ENCODE measurements at regions not wholly inside any gene's neighbourhood (a gene's known extent, or its start where the extent isn't known, plus 50 kb on each side); places are given as distances from the start of the nearest gene placed in this dataset.

DNA sequence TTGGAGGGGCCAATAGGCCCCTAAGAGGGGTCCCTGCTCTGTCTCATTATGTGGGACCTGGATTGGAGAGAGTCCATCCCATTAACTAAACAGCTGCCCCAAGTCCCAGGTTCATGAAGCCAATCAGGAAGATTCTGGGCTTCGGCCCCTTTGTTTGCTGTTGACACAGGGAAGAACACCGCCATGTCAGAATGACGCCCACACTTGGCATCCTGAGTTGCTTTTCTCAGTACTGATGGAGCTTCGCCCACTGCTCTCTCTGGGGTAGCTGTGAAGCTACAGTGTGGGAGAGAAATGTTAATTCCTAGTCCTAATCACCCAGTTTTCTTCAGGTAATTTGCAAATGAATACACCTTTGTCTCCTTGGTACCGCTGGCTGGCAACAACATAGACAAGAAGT lies 264.7 kb downstream of the GLRX3 start:
- no peaks in the 10 kb centered on the region for H3K4me1 ChIP-seq
- no peak overlapping the region for H3K27ac ChIP-seq
- H3K4me3 ChIP-seq = no peak overlapping the region
- no peak for ATAC-seq
- H3K36me3 ChIP-seq = no peaks in the 10 kb centered on the region
- H3K27me3 ChIP-seq = peaks cover 0 to 17% (median 0%) of the 10 kb centered on the region in 9 donors
- no peak for DNase-seq
- intact Hi-C loops (cut with DNase I) = no loop called here
- TF ChIP-seq POLR2A (IDR thresholded peaks at IDR 0.05) = no peak
- TF ChIP-seq, protein P1, sequence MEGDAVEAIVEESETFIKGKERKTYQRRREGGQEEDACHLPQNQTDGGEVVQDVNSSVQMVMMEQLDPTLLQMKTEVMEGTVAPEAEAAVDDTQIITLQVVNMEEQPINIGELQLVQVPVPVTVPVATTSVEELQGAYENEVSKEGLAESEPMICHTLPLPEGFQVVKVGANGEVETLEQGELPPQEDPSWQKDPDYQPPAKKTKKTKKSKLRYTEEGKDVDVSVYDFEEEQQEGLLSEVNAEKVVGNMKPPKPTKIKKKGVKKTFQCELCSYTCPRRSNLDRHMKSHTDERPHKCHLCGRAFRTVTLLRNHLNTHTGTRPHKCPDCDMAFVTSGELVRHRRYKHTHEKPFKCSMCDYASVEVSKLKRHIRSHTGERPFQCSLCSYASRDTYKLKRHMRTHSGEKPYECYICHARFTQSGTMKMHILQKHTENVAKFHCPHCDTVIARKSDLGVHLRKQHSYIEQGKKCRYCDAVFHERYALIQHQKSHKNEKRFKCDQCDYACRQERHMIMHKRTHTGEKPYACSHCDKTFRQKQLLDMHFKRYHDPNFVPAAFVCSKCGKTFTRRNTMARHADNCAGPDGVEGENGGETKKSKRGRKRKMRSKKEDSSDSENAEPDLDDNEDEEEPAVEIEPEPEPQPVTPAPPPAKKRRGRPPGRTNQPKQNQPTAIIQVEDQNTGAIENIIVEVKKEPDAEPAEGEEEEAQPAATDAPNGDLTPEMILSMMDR (IDR thresholded peaks at IDR 0.05) = no peak
- peaks cover 0 to 16% (median 10%) of the 10 kb centered on the region in 12 donors for H3K9me3 ChIP-seq
- WGBS, 4 donors = 71 to 80% (median 76%) methylated on average over 5 of the region's 5 CpGs

DNA sequence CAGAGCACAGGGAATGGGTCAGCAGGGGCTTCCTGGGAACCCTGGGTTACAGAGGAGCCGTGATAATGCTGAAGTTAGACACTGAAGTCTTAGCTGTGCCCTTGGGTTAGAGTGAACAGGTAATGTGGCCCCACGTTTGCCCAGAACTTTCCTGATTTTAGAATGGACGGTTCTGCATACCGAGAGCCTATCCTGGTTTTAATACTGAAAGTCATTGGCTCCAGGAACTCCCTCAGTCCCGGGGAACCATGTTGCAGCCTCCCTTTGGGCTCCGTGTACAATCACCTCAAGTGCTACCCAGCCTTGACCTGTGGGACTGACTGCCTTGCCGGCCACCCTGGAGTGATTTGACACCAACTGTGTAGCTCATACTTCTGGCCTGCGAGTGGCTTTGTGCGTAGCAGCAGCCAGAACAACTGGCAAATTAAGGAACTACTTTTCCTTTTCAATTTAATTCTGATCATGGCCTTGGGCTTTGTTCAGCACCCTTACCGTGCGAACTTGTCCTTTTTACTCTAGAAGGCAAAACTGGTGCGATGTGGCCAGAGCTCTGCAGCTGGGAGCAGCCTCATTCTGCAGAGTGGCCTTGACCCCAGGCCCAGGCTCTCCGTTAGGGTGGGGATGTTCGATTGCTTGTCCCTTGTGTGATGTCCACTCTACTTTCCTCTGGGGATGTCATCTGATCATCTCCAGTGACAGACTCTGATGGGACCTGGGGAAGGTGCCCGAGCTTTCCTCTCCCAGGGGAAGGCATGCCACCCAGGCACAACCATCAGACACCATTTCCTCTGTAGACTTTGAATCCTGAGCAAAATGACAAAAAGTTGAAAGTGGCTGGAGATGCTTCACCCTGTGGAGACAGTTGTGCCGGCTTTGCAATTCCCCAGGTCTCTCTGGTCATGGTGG lies 265.9 kb downstream of the GLRX3 start:
- no peaks in the 10 kb centered on the region for H3K36me3 ChIP-seq
- H3K9me3 ChIP-seq = peaks cover 0 to 4% (median 0%) of the 10 kb centered on the region in 12 donors
- H3K27ac ChIP-seq = no peak overlapping the region
- intact Hi-C loops (cut with DNase I) = no loop called here
- H3K27me3 ChIP-seq = peaks cover 0 to 17% (median 0%) of the 10 kb centered on the region in 9 donors
- TF ChIP-seq, protein P1 (IDR thresholded peaks at IDR 0.05) = no peak
- no peak for TF ChIP-seq POLR2A (IDR thresholded peaks at IDR 0.05)
- H3K4me3 ChIP-seq = no peak overlapping the region
- 80 to 87% (median 83%) methylated on average over 13 to 16 of the region's 16 CpGs for WGBS, 4 donors
- DNase-seq (no peak), ATAC-seq (no peak)
- no peaks in the 10 kb centered on the region for H3K4me1 ChIP-seq

DNA sequence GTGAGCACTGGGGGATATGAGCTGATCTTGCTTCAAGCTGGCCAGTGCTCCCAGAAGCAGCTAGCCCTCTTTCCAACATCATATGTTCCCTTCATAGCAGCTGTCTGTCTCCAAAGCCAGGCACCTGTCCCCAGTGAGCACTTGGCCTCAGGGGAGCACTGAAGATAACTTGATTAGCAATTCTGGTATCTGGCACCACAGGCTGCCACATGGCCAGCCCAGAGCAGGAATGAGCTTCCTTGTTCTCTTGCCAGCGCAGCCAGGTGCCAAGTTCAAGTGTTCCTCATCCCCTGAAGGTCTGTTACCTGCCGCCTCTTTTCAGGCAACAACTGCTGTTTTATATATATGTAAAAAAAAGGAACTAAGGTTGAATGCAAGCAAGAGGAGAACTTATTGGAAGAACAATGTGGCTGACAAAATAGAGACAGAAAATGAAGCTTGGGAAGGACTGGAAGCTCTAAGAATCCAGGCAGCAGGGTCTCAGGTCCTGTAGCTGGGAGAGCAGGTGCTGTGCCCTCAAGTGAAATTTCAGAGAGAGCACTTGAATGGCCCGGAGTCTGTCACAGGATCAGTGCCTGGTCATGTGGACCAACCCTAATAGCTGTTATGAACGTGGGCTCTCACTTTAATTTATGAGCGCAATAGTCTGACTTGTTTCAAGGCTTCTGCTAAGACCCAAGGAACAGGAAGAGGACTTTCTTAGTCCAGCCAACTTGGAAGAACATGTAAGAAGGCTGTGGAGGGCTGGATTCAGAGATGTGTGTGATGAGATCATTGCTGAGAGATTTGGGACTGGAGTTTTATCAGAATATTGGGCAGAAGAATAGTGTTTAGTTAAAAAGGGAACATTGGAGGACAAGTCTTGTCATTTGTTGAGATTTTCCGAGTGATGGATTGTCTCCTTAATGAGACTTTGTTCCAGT lies 267.2 kb downstream of the GLRX3 start:
- Histone ChIP-seq H3K9me3 (no peaks in the 10 kb centered on the region), H3K4me1 (no peaks in the 10 kb centered on the region), H3K36me3 (no peaks in the 10 kb centered on the region), H3K4me3 (no peak overlapping the region), H3K27ac (no peak overlapping the region), H3K27me3 (peaks cover 0 to 17% (median 0%) of the 10 kb centered on the region in 9 donors)
- intact Hi-C loops (cut with DNase I) = no loop called here
- WGBS, 4 donors = 61 to 80% (median 71%) methylated on average over 6 of the region's 6 CpGs
- ATAC-seq (no peak), DNase-seq (no peak)
- TF ChIP-seq, protein P1 (IDR thresholded peaks at IDR 0.05) = no peak
- TF ChIP-seq POLR2A (IDR thresholded peaks at IDR 0.05) = no peak
